Liver (tissue), 8 donors: ENCODE measurements at regions not wholly inside any gene's neighbourhood (a gene's known extent, or its start where the extent isn't known, plus 50 kb on each side); places are given as distances from the start of the nearest gene placed in this dataset.

Experiments used
- DNase-seq: peaks from one replicate; pipeline ENCODE4 v3.0.0-alpha.2; 2017; ENCODE audit warnings: low spot score
- H3K27ac ChIP-seq, 2 donors: one replicate each; pipeline ENCODE4 v1.7.0; 2013; ENCODE audit warnings: inconsistent platforms in 2 of 2, low read length in 2 of 2, control low read depth in 1 of 2, low read depth in 1 of 2, mild to moderate bottlenecking in 1 of 2
- H3K27me3 ChIP-seq, 4 donors: one replicate each; pipeline versions ENCODE4 v1.6.1 to v1.7.0; 2013; ENCODE audit warnings: low read length in 3 of 4, inconsistent platforms in 1 of 4, mild to moderate bottlenecking in 1 of 4, moderate library complexity in 1 of 4; ENCODE audit not compliant: control insufficient read depth in 4 of 4, insufficient read depth in 4 of 4
- H3K36me3 ChIP-seq, 4 donors: one replicate each; pipeline versions ENCODE4 v1.6.1 to v1.7.0; 2013; ENCODE audit warnings: low read length in 3 of 4, mild to moderate bottlenecking in 3 of 4, low read depth in 1 of 4, moderate library complexity in 1 of 4; ENCODE audit not compliant: control insufficient read depth in 4 of 4, insufficient read depth in 3 of 4
- H3K4me1 ChIP-seq, 4 donors: one replicate each; pipeline versions ENCODE4 v1.6.1 to v1.7.0; 2013; ENCODE audit warnings: low read length in 3 of 4, mild to moderate bottlenecking in 3 of 4, moderate library complexity in 1 of 4; ENCODE audit not compliant: control insufficient read depth in 4 of 4, insufficient read depth in 4 of 4
- H3K4me3 ChIP-seq, 3 donors: one replicate each; pipeline versions ENCODE4 v1.6.1 to v1.7.0; 2013; ENCODE audit warnings: low read length in 3 of 3, control low read depth in 1 of 3, low read depth in 1 of 3, mild to moderate bottlenecking in 1 of 3
- H3K9ac ChIP-seq, 2 donors: one replicate each; pipeline ENCODE4 v1.7.0; 2013; ENCODE audit warnings: low read length in 2 of 2, mild to moderate bottlenecking in 2 of 2, moderate library complexity in 2 of 2, control low read depth in 1 of 2, low read depth in 1 of 2
- H3K9me3 ChIP-seq, 4 donors: one replicate each; pipeline versions ENCODE4 v1.6.1 to v1.7.0; 2013; ENCODE audit warnings: low read length in 3 of 4; ENCODE audit not compliant: control insufficient read depth in 4 of 4
- CTCF ChIP-seq: fragments of 150-350 bp; IDR thresholded peaks from 2 replicates; pipeline ENCODE4 v1.5.1; 2017; ENCODE audit warnings: improper control_type of control experiment, low read depth, low read length; ENCODE audit not compliant: missing input control
- EGR1 ChIP-seq, 2 donors: IDR thresholded peaks; 2 replicates each; pipeline ENCODE4 v1.6.1; 2016 to 2018; ENCODE audit warnings: antibody characterized with exemption in 2 of 2, low read depth in 2 of 2
- FOXA1 ChIP-seq: IDR thresholded peaks from 2 replicates; pipeline ENCODE4 v1.6.1; 2016; ENCODE audit warnings: antibody characterized with exemption
- FOXA2 ChIP-seq: IDR thresholded peaks from 2 replicates; pipeline ENCODE4 v1.6.1; 2016; ENCODE audit warnings: antibody characterized with exemption
- GABPA ChIP-seq, 2 donors: IDR thresholded peaks in 1 of 2; conservative IDR thresholded peaks in 1 of 2; 2 replicates each; pipeline ENCODE4 v1.6.1; 2016; ENCODE audit warnings: antibody characterized with exemption in 2 of 2, mild to moderate bottlenecking in 1 of 2, moderate library complexity in 1 of 2
- HNF4A ChIP-seq, 2 donors: conservative IDR thresholded peaks; 2 replicates each; pipeline ENCODE4 v1.6.1; 2016; ENCODE audit warnings: antibody characterized with exemption in 2 of 2, mild to moderate bottlenecking in 2 of 2
- HNF4G ChIP-seq: IDR thresholded peaks from 2 replicates; pipeline ENCODE4 v1.6.1; 2016; ENCODE audit warnings: antibody characterized with exemption
- JUND ChIP-seq, 2 donors: IDR thresholded peaks; 2 replicates each; pipeline ENCODE4 v1.6.1; 2016; ENCODE audit warnings: antibody characterized with exemption in 2 of 2
- MAX ChIP-seq: IDR thresholded peaks from 2 replicates; pipeline ENCODE4 v1.6.1; 2016; ENCODE audit warnings: antibody characterized with exemption
- RAD21 ChIP-seq, 2 donors: IDR thresholded peaks; 2 replicates each; pipeline ENCODE4 v1.6.1; 2016; ENCODE audit warnings: antibody characterized with exemption in 2 of 2, mild to moderate bottlenecking in 2 of 2
- RXRA ChIP-seq, 2 donors: IDR thresholded peaks; 2 replicates each; pipeline ENCODE4 v1.6.1; 2017 to 2018; ENCODE audit warnings: antibody characterized with exemption in 2 of 2, mild to moderate bottlenecking in 1 of 2
- SP1 ChIP-seq: IDR thresholded peaks from 2 replicates; pipeline ENCODE4 v1.6.1; 2018; ENCODE audit warnings: antibody characterized with exemption, mild to moderate bottlenecking
- TAF1 ChIP-seq: conservative IDR thresholded peaks from 2 replicates; pipeline ENCODE4 v1.6.1; 2016; ENCODE audit warnings: antibody characterized with exemption, mild to moderate bottlenecking
- YY1 ChIP-seq: IDR thresholded peaks from 2 replicates; pipeline ENCODE4 v1.6.1; 2016; ENCODE audit warnings: antibody characterized with exemption, mild to moderate bottlenecking
- WGBS: extraction: QIAGEN DNeasy Blood & Tissue Kit; methylation state at CpG from one replicate; pipeline ENCODE4 v1.1.7; 2013; 5-methylcytosine and 5-hydroxymethylcytosine counted together
- TF ChIP-seq, protein P1 (sequence below): IDR thresholded peaks from 2 replicates; pipeline ENCODE4 v1.6.1; 2016; ENCODE audit warnings: antibody characterized with exemption
- TF ChIP-seq, protein P2 (sequence below): IDR thresholded peaks from 2 replicates; pipeline ENCODE4 v1.6.1; 2016; ENCODE audit warnings: antibody characterized with exemption
- TF ChIP-seq, protein P3 (sequence below): IDR thresholded peaks from 2 replicates; pipeline ENCODE4 v1.6.1; 2016; ENCODE audit warnings: antibody characterized with exemption, mild to moderate bottlenecking
- donor health status: healthy.
- donor health status: healthy.
- donor health status: healthy.
- donor health status: healthy.
- donor health status: healthy.

DNA sequence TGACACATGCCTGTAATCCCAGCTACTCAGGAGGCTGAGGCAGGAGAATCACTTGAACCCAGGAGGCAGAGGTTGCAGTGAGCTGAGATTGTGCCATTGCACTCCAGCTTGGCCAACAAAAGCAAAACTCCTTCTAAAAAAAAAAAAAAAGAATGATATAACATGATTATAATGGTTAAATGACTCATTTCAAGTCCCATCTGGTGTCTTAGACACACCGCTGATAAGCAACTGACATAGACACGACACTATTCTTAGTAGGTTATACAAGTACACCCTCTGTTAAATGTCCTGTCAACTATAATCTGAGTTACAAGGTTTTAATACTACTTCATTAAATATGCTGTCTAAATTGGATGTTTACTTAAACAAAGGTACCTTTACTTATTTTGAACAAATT is 405.3 kb upstream of the CLINT1 start:
- no peak for TF ChIP-seq GABPA (IDR thresholded peaks at IDR 0.05 in 1 of 2, conservative IDR thresholded peaks at IDR 0.05 in 1 of 2)
- no peak for TF ChIP-seq JUND (IDR thresholded peaks at IDR 0.05)
- TF ChIP-seq, protein P1, sequence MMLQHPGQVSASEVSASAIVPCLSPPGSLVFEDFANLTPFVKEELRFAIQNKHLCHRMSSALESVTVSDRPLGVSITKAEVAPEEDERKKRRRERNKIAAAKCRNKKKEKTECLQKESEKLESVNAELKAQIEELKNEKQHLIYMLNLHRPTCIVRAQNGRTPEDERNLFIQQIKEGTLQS, result no peak
- no peak for TF ChIP-seq HNF4A (conservative IDR thresholded peaks at IDR 0.05)
- TF ChIP-seq YY1, result no peak
- no peak for TF ChIP-seq RXRA (IDR thresholded peaks at IDR 0.05)
- no peak for TF ChIP-seq SP1
- TF ChIP-seq CTCF, result no peak
- TF ChIP-seq, protein P2, sequence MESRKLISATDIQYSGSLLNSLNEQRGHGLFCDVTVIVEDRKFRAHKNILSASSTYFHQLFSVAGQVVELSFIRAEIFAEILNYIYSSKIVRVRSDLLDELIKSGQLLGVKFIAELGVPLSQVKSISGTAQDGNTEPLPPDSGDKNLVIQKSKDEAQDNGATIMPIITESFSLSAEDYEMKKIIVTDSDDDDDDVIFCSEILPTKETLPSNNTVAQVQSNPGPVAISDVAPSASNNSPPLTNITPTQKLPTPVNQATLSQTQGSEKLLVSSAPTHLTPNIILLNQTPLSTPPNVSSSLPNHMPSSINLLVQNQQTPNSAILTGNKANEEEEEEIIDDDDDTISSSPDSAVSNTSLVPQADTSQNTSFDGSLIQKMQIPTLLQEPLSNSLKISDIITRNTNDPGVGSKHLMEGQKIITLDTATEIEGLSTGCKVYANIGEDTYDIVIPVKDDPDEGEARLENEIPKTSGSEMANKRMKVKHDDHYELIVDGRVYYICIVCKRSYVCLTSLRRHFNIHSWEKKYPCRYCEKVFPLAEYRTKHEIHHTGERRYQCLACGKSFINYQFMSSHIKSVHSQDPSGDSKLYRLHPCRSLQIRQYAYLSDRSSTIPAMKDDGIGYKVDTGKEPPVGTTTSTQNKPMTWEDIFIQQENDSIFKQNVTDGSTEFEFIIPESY, result no peak
- no peak for TF ChIP-seq TAF1
- no peak for TF ChIP-seq FOXA2
- no peak for TF ChIP-seq MAX
- TF ChIP-seq FOXA1, result no peak
- TF ChIP-seq, protein P3, sequence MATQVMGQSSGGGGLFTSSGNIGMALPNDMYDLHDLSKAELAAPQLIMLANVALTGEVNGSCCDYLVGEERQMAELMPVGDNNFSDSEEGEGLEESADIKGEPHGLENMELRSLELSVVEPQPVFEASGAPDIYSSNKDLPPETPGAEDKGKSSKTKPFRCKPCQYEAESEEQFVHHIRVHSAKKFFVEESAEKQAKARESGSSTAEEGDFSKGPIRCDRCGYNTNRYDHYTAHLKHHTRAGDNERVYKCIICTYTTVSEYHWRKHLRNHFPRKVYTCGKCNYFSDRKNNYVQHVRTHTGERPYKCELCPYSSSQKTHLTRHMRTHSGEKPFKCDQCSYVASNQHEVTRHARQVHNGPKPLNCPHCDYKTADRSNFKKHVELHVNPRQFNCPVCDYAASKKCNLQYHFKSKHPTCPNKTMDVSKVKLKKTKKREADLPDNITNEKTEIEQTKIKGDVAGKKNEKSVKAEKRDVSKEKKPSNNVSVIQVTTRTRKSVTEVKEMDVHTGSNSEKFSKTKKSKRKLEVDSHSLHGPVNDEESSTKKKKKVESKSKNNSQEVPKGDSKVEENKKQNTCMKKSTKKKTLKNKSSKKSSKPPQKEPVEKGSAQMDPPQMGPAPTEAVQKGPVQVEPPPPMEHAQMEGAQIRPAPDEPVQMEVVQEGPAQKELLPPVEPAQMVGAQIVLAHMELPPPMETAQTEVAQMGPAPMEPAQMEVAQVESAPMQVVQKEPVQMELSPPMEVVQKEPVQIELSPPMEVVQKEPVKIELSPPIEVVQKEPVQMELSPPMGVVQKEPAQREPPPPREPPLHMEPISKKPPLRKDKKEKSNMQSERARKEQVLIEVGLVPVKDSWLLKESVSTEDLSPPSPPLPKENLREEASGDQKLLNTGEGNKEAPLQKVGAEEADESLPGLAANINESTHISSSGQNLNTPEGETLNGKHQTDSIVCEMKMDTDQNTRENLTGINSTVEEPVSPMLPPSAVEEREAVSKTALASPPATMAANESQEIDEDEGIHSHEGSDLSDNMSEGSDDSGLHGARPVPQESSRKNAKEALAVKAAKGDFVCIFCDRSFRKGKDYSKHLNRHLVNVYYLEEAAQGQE, result no peak
- no peaks in the 10 kb centered on the region for H3K9me3 ChIP-seq

DNA sequence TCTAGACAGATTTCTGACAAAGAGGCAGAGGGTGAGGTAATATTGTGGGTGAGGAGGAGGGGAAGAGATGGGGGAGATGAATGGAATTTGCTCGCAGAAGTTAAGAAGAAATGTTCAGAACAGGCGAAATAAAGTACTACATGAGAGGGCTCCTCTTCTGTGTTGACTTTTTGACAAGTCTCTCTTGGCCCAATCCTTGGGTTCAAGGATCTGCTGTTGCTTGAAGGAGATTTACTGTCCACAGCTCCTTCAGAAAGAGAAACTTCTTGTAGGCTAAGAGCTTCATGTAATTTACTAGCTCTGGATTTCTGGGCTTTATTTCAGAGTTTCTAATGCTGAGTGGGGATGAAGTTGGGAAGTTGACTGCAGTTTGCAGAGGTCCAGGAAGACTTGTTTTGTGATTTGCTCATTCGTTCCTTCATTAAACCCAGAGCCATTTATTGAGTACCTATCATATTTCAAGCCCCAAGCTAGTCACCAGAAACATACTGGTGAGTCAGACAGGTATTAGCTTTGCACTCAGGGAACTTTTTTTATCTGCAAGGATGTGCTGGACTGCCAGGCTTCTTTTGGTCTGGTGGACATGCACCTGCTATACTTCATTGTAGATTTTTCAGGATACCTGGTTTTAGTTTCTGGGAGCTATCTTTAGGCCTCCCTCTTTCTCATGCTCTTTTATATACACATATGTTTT is 402.9 kb upstream of the CLINT1 start:
- Histone ChIP-seq H3K4me3 (no peak overlapping the region), H3K9me3 (no peaks in the 10 kb centered on the region), H3K4me1 (no peaks in the 10 kb centered on the region), H3K36me3 (no peaks in the 10 kb centered on the region), H3K27ac (no peak overlapping the region), H3K9ac (no peak overlapping the region), H3K27me3 (no peaks in the 10 kb centered on the region)
- 86% methylated on average over 3 of the region's 3 CpGs for WGBS
- no peak for DNase-seq
- TF ChIP-seq RXRA (IDR thresholded peaks at IDR 0.05), result no peak
- TF ChIP-seq HNF4A (conservative IDR thresholded peaks at IDR 0.05), result no peak
- no peak for TF ChIP-seq RAD21 (IDR thresholded peaks at IDR 0.05)
- no peak for TF ChIP-seq FOXA2
- no peak for TF ChIP-seq FOXA1
- TF ChIP-seq MAX, result no peak
- TF ChIP-seq TAF1, result no peak
- no peak for TF ChIP-seq YY1
- TF ChIP-seq, protein P3, result no peak
- no peak for TF ChIP-seq HNF4G
- no peak for TF ChIP-seq SP1
- no peak for TF ChIP-seq EGR1 (IDR thresholded peaks at IDR 0.05; ENCODE audit: low read depth in 2 of 2)
- TF ChIP-seq, protein P2, result no peak
- TF ChIP-seq JUND (IDR thresholded peaks at IDR 0.05), result no peak

More for the DNA sequence above, 405.3 kb upstream of the CLINT1 start:
- H3K27me3 ChIP-seq, result no peaks in the 10 kb centered on the region
- WGBS, result 87% methylated on average over 2 of the region's 2 CpGs
- H3K4me1 ChIP-seq, result no peaks in the 10 kb centered on the region
- no peak overlapping the region for H3K9ac ChIP-seq
- no peak overlapping the region for H3K4me3 ChIP-seq
- no peak overlapping the region for H3K27ac ChIP-seq
- no peak for DNase-seq
- H3K36me3 ChIP-seq, result no peaks in the 10 kb centered on the region
